SK-N-MC (cell line): ENCODE measurements at regions not wholly inside any gene's neighbourhood (a gene's known extent, or its start where the extent isn't known, plus 50 kb on each side); places are given as distances from the start of the nearest gene placed in this dataset.

Experiments
- EZH2 ChIP-seq: fragments of 200-600 bp; sonication (generic); IDR thresholded peaks from one replicate; pipeline ENCODE4 v1.6.1; 2017; ENCODE audit warnings: antibody characterized with exemption
- FOXP2 ChIP-seq: optimal IDR thresholded peaks from 2 replicates; pipeline ENCODE3; 2011; ENCODE audit warnings: mild to moderate bottlenecking, moderate library complexity; ENCODE audit not compliant: insufficient read depth; ENCODE audit errors: extremely low read length, control extremely low read depth
- POLR2AphosphoS5 ChIP-seq: IDR thresholded peaks from 2 replicates; pipeline ENCODE4 v1.6.1; 2012; ENCODE audit warnings: mild to moderate bottlenecking, low read depth, low read length, borderline replicate concordance

DNA sequence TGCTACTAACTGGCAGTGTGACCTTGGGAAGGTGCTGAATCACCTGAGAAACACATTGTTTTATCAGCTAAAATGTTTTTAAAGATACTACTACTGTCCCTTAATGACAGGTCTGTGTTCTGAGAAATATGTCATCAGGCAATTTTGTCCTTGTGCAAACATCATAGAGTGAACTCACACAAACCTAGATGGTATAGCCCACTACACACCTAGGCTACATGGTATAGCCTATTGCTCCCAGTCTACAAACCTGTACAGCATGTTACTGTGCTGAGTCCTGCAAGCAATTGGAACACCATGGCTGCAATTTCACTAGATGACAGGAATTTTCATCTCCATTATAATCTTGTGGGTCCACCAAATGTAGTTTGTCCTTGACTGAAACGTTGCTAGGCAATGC lies 101.3 kb upstream of the GUCY1A1 start:
- TF ChIP-seq EZH2 (no peak), POLR2AphosphoS5 (no peak), FOXP2 (no peak)
